Fibroblast of skin of left quadriceps (primary cell): ENCODE measurements at regions not wholly inside any gene's neighbourhood (a gene's known extent, or its start where the extent isn't known, plus 50 kb on each side); places are given as distances from the start of the nearest gene placed in this dataset.
A peak's percentile ranks its signal among the peaks of the same experiment; 100 is the strongest.
"Not testable (repeated sequence)": the region's sequence is repeated elsewhere in the genome, so short reads cannot be mapped to it uniquely, and the experiment has no call there.

Experiments used
- DNase-seq, 2 experiments: peaks; one replicate each; pipeline ENCODE4 v3.0.0-alpha.2; 2013; ENCODE audit warnings: low read depth in 2 of 2

- DNase-seq: no peak
These were observed 516.5 kb upstream of the MGAT4C start for GRCh38 chr12:86772696-86773095.

GRCh38 chr12:86770871-86771270, 514.7 kb upstream of the MGAT4C start:
- no peak for DNase-seq

- DNase-seq: no peak
These were observed 492.7 kb upstream of the MGAT4C start for GRCh38 chr12:86748894-86749293.

GRCh38 chr12:86744547-86745212, 488.5 kb upstream of the MGAT4C start:
- DNase-seq: no peak

GRCh38 chr12:86743875-86744536, 487.8 kb upstream of the MGAT4C start:
- no peak for DNase-seq

- no peak for DNase-seq
These were observed 485.3 kb upstream of the MGAT4C start for GRCh38 chr12:86741531-86741930.

- no peak for DNase-seq
These were observed 479.7 kb upstream of the MGAT4C start for GRCh38 chr12:86735851-86736250.

GRCh38 chr12:86735072-86735471, 478.9 kb upstream of the MGAT4C start:
- DNase-seq: no peak

GRCh38 chr12:86730233-86730632, 474.0 kb upstream of the MGAT4C start:
- no peak for DNase-seq

- no peak for DNase-seq
These were observed 473.5 kb upstream of the MGAT4C start for GRCh38 chr12:86729739-86730138.

- DNase-seq: peak; percentile 40 to 48
These were observed 471.0 kb upstream of the MGAT4C start for GRCh38 chr12:86727160-86727559.

GRCh38 chr12:86724716-86725115, 468.5 kb upstream of the MGAT4C start:
- peak; percentile 71 to 73 for DNase-seq

GRCh38 chr12:86723326-86723725, 467.1 kb upstream of the MGAT4C start:
- no peak for DNase-seq

- DNase-seq: no peak
These were observed 465.7 kb upstream of the MGAT4C start for GRCh38 chr12:86721713-86722397.

- no peak for DNase-seq
These were observed 463.2 kb upstream of the MGAT4C start for GRCh38 chr12:86719381-86719780.

GRCh38 chr12:86713121-86713520, 456.9 kb upstream of the MGAT4C start:
- DNase-seq: no peak

GRCh38 chr12:86712425-86712843, 456.2 kb upstream of the MGAT4C start:
- peak; percentile 97 for DNase-seq

- no peak for DNase-seq
These were observed 455.5 kb upstream of the MGAT4C start for GRCh38 chr12:86711731-86712130.

GRCh38 chr12:86710109-86710508, 453.9 kb upstream of the MGAT4C start:
- no peak for DNase-seq

GRCh38 chr12:86709017-86709416, 452.8 kb upstream of the MGAT4C start:
- DNase-seq: not testable (repeated sequence)

- peak; percentile 94 to 95 for DNase-seq
These were observed 442.4 kb upstream of the MGAT4C start for GRCh38 chr12:86698641-86698980.

GRCh38 chr12:86697916-86698640, 441.9 kb upstream of the MGAT4C start:
- DNase-seq: peak in 1 of 2 experiments; percentile 15
